Dermis blood vessel endothelial cell (primary cell): ENCODE measurements at regions not wholly inside any gene's neighbourhood (a gene's known extent, or its start where the extent isn't known, plus 50 kb on each side); places are given as distances from the start of the nearest gene placed in this dataset.

Experiments
- DNase-seq: peaks from one replicate; pipeline ENCODE4 v3.0.0; 2010

- peak; percentile 11 for DNase-seq
Observed at GRCh38 chr12:107320929-107321631, 227.7 kb upstream of the CRY1 start.

GRCh38 chr12:107322063-107322462, 228.7 kb upstream of the CRY1 start:
- no peak for DNase-seq

- DNase-seq: no peak
Observed at GRCh38 chr12:107325075-107325608, 231.8 kb upstream of the CRY1 start.

- no peak for DNase-seq
Observed at GRCh38 chr12:107326237-107326636, 232.9 kb upstream of the CRY1 start.

GRCh38 chr12:107327651-107328182, 234.4 kb upstream of the CRY1 start:
- no peak for DNase-seq

- peak; percentile 40 for DNase-seq
Observed at GRCh38 chr12:107328442-107329133, 235.2 kb upstream of the CRY1 start.

- no peak for DNase-seq
Observed at GRCh38 chr12:107329569-107330324, 236.4 kb upstream of the CRY1 start.

- no peak for DNase-seq
Observed at GRCh38 chr12:107330831-107331431, 237.6 kb upstream of the CRY1 start.

- no peak for DNase-seq
Observed at GRCh38 chr12:107331471-107331870, 238.1 kb upstream of the CRY1 start.

GRCh38 chr12:107331912-107332311, 238.6 kb upstream of the CRY1 start:
- DNase-seq: no peak

- DNase-seq: no peak
Observed at GRCh38 chr12:107332743-107333142, 239.4 kb upstream of the CRY1 start.

GRCh38 chr12:107335802-107336570, 242.6 kb upstream of the CRY1 start:
- no peak for DNase-seq

- no peak for DNase-seq
Observed at GRCh38 chr12:107336695-107337094, 243.3 kb upstream of the CRY1 start.

- peak; percentile 9 for DNase-seq
Observed at GRCh38 chr12:107337346-107338095, 244.2 kb upstream of the CRY1 start.

GRCh38 chr12:107339487-107339886, 246.1 kb upstream of the CRY1 start:
- no peak for DNase-seq

- no peak for DNase-seq
Observed at GRCh38 chr12:107339932-107340331, 246.6 kb upstream of the CRY1 start.

GRCh38 chr12:107340898-107341297, 247.5 kb upstream of the CRY1 start:
- DNase-seq: no peak

- no peak for DNase-seq
Observed at GRCh38 chr12:107344035-107344808, 250.9 kb upstream of the CRY1 start.

GRCh38 chr12:107347261-107347660, 253.9 kb upstream of the CRY1 start:
- DNase-seq: no peak
